Heart left ventricle (tissue), 16 donors: ENCODE measurements at regions not wholly inside any gene's neighbourhood (a gene's known extent, or its start where the extent isn't known, plus 50 kb on each side); places are given as distances from the start of the nearest gene placed in this dataset.

Source experiments
- ATAC-seq, 4 donors: fragments of 200-7000 bp; cut with Tn5 transposase; one replicate each; pipeline ENCODE4 v1.9.1; 2020 to 2022; ENCODE audit warnings: moderate library complexity in 4 of 4, mild to moderate bottlenecking in 3 of 4, moderate number of reproducible peaks in 1 of 4
- DNase-seq, 5 donors: peaks; one replicate each; pipeline ENCODE4 v3.0.0-alpha.2; 2020
- H3K27ac ChIP-seq, 12 donors: fragments of 200-600 bp; sonication (generic) in 4 of 12; one replicate each; pipeline versions ENCODE4 v1.5.0 to v1.8.0; 2016 to 2022; ENCODE audit warnings: mild to moderate bottlenecking in 2 of 12
- H3K27me3 ChIP-seq, 9 donors: fragments of 200-600 bp; sonication (generic) in 2 of 9; one replicate each; pipeline versions ENCODE4 v1.5.1 to v1.8.0; 2016 to 2022; ENCODE audit warnings: mild to moderate bottlenecking in 3 of 9
- H3K36me3 ChIP-seq, 9 donors: fragments of 200-600 bp; sonication (generic) in 2 of 9; one replicate each; pipeline versions ENCODE4 v1.5.0 to v1.8.0; 2018 to 2022; ENCODE audit warnings: mild to moderate bottlenecking in 2 of 9
- H3K4me1 ChIP-seq, 12 donors: fragments of 200-600 bp; sonication (generic) in 4 of 12; one replicate each; pipeline versions ENCODE4 v1.5.0 to v1.8.0; 2016 to 2022; ENCODE audit warnings: mild to moderate bottlenecking in 3 of 12
- H3K4me3 ChIP-seq, 12 donors: fragments of 200-600 bp; sonication (generic) in 4 of 12; one replicate each; pipeline versions ENCODE4 v1.5.0 to v1.8.0; 2017 to 2022; ENCODE audit warnings: mild to moderate bottlenecking in 9 of 12, moderate library complexity in 4 of 12
- H3K9me3 ChIP-seq, 12 donors: fragments of 200-600 bp; sonication (generic) in 4 of 12; one replicate each; pipeline versions ENCODE4 v1.5.0 to v1.8.0; 2016 to 2022; ENCODE audit warnings: mild to moderate bottlenecking in 1 of 12
- POLR2A ChIP-seq, 2 donors: fragments of 450-650 bp; IDR thresholded peaks; one replicate each; pipeline ENCODE4 v1.6.1; 2017; ENCODE audit warnings: antibody characterized with exemption in 2 of 2, mild to moderate bottlenecking in 2 of 2, moderate library complexity in 2 of 2
- WGBS, 4 donors: extraction: QIAGEN DNeasy Blood & Tissue Kit in 2 of 4; methylation state at CpG; one replicate each; pipeline versions ENCODE4 v1.1.5 to v1.1.7; 2013 to 2018; 5-methylcytosine and 5-hydroxymethylcytosine counted together
- intact Hi-C, 10 donors: fragments of 100-400 bp; cut with DNase I; formaldehyde crosslinking; loops; one replicate each; pipeline versions ENCODE4 v1.11.1 to v1.14.2; 2022
- TF ChIP-seq, protein P1 (sequence below), 12 donors: fragments of 200-600 bp; sonication (generic) in 4 of 12; IDR thresholded peaks; one replicate each; pipeline versions ENCODE4 v1.5.0 to v1.8.0; 2018 to 2022; ENCODE audit warnings: antibody characterized with exemption in 12 of 12, mild to moderate bottlenecking in 5 of 12
- donor health status: ischemic (EF 13 %, LVEDD 7.1; RV severe dilation, severe dysfunction).
- donor health status: healthy with polysubstance abuse.
- donor health status: DM: no; HTN: yes; CAD: no.
- donor health status: DM: no; HTN: no; CAD: no.
- donor health status: ischemic (EF 25% LVEDD 6.9; RV normal size, moderate dysfunction).
- donor health status: ischemic (EF 25% LVEDD 5.7; RV mildly dilated, moderate dysfunction).
- donor health status: healthy.
- donor health status: DM: yes; HTN: yes; CAD: no.
- donor health status: ischemic (EF 35%, LVEDD 5.7; RV mildly dilated, moderate dysfunction).
- donor health status: nonischemic (EF 11% LVEDD 7.7; RV severe dilation, severe dysfunction).
- donor health status: DM: yes; HTN: yes; CAD: no.
- donor health status: PGD.
- donor health status: ischemic (EF 29% LVEDD 5.4; RV normal size, mild dysfunction).
- donor health status: nonischemic (EF 23%, LVEDD 6.1; RV moderate dilation, normal function).

DNA sequence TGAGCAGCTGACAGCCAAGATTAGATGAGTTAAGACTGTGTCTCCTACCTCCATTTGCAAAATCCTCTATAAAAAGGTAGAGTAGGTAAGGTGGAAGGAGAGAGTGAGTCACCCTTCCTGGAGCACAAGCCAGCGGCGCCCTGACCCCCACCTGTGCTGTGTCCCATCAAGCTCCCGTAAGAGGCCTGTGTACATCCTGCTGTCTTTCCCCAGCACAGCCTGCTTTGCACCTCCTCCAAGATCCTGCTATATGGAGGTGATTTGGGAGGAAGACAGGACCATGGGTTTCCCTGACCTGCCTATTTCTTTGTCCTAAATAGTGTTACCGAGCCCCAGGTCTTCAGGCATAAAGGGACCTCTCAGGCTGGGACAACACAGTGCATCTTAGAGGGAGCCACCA lies 62.3 kb upstream of the UQCRFS1 start:
- Histone ChIP-seq H3K27me3 (peaks cover 0 to 24% (median 5%) of the 10 kb centered on the region in 9 donors), H3K36me3 (no peaks in the 10 kb centered on the region), H3K4me1 (no peaks in the 10 kb centered on the region), H3K27ac (no peak overlapping the region), H3K4me3 (no peak overlapping the region), H3K9me3 (peaks cover 0 to 4% (median 0%) of the 10 kb centered on the region in 12 donors)
- TF ChIP-seq POLR2A (IDR thresholded peaks at IDR 0.05), result no peak
- TF ChIP-seq, protein P1, sequence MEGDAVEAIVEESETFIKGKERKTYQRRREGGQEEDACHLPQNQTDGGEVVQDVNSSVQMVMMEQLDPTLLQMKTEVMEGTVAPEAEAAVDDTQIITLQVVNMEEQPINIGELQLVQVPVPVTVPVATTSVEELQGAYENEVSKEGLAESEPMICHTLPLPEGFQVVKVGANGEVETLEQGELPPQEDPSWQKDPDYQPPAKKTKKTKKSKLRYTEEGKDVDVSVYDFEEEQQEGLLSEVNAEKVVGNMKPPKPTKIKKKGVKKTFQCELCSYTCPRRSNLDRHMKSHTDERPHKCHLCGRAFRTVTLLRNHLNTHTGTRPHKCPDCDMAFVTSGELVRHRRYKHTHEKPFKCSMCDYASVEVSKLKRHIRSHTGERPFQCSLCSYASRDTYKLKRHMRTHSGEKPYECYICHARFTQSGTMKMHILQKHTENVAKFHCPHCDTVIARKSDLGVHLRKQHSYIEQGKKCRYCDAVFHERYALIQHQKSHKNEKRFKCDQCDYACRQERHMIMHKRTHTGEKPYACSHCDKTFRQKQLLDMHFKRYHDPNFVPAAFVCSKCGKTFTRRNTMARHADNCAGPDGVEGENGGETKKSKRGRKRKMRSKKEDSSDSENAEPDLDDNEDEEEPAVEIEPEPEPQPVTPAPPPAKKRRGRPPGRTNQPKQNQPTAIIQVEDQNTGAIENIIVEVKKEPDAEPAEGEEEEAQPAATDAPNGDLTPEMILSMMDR (IDR thresholded peaks at IDR 0.05), result no peak
- WGBS, 4 donors, result 74 to 84% (median 80%) methylated on average over 4 of the region's 4 CpGs
- no peak for ATAC-seq
- DNase-seq, result no peak
- intact Hi-C loops, result no loop called here

DNA sequence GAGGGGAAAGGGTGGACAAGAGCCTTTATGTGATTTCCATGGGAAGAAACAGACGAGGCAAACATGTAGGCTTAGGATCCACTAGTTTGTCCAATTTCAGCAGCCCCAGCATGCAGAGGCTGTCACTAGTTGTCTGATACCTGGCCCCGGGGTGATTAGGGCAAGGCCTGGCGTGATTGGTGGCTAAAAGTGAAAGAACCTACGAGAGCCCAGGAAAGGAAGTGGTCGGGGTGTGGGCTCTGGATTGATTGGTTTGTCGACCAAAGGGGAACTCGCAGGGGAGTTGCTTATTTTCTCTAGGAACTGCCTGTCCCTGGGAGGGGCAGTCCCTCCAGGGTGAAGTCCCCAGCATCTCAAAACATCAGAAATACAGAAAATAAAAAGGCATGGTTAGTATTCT lies 64.2 kb upstream of the UQCRFS1 start:
- Histone ChIP-seq H3K9me3 (no peaks in the 10 kb centered on the region), H3K4me1 (no peaks in the 10 kb centered on the region), H3K4me3 (no peak overlapping the region), H3K27ac (no peak overlapping the region), H3K36me3 (no peaks in the 10 kb centered on the region), H3K27me3 (peaks cover 0 to 26% (median 3%) of the 10 kb centered on the region in 9 donors)
- ATAC-seq (peak in 2 of 4 donors; percentile 27 to 42), DNase-seq (no peak)
- intact Hi-C loops, result no loop called here
- WGBS, 4 donors, result 16 to 32% (median 29%) methylated on average over 7 of the region's 7 CpGs
- TF ChIP-seq, protein P1 (IDR thresholded peaks at IDR 0.05), result no peak
- TF ChIP-seq POLR2A (IDR thresholded peaks at IDR 0.05), result no peak

DNA sequence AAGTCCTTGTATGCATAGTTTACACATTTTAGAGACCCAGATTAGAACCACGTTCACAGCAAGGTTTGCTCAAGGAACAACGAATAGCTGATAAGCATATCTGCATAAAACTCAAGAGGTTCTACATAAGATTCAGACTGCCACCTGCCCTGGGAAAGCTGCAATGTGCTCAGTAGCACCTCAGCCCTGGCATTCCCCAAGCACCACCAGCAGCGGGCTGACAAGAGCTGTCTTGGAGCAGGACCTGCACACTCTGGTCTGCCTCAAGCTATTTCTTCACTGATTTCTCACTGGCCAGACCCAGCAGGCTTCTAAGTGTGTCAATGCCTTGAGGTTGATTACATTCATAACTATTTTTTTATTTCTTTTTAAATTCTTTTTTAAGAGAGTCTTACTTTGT lies 65.8 kb upstream of the UQCRFS1 start:
- no peaks in the 10 kb centered on the region for H3K9me3 ChIP-seq
- intact Hi-C loops, result no loop called here

DNA sequence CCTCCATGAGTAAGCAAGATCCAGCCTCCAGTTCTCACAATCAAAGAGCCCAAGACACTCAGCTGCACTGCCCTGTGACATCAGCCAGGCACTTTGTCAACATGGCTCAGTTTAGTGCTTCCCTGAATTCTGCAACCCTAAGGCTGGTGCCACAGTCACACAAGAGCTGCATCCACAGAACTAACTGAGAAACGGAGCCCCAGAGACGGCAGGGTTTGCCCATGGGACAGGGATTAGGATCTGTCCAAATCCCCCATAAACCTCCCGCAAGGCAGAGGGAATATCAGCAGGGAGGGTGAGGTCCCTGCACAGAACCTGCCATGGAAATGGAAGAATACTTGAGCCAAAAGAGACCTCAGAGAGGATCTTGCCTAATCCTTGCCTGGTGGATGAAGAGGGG lies 70.4 kb upstream of the UQCRFS1 start:
- WGBS, 4 donors, result 44 to 60% (median 57%) methylated on average over 3 of the region's 3 CpGs
- H3K27me3 ChIP-seq, result peaks cover 0 to 57% (median 4%) of the 10 kb centered on the region in 9 donors
- no peak for DNase-seq
- no peak overlapping the region for H3K27ac ChIP-seq
- H3K36me3 ChIP-seq, result no peaks in the 10 kb centered on the region
- peaks cover 0 to 5% (median 0%) of the 10 kb centered on the region in 12 donors for H3K9me3 ChIP-seq
- TF ChIP-seq POLR2A (IDR thresholded peaks at IDR 0.05), result no peak
- TF ChIP-seq, protein P1 (IDR thresholded peaks at IDR 0.05), result no peak
- no peak for ATAC-seq
- no peak overlapping the region for H3K4me3 ChIP-seq
- no peaks in the 10 kb centered on the region for H3K4me1 ChIP-seq
- intact Hi-C loops, result no loop called here

More for the DNA sequence above, 65.8 kb upstream of the UQCRFS1 start:
- Histone ChIP-seq H3K27me3 (peaks cover 0 to 39% (median 6%) of the 10 kb centered on the region in 9 donors), H3K36me3 (no peaks in the 10 kb centered on the region), H3K27ac (no peak overlapping the region), H3K4me3 (no peak overlapping the region), H3K4me1 (no peaks in the 10 kb centered on the region)
- no peak for TF ChIP-seq POLR2A (IDR thresholded peaks at IDR 0.05)
- TF ChIP-seq, protein P1 (IDR thresholded peaks at IDR 0.05), result no peak
- no peak for DNase-seq
- 18 to 28% (median 24%) methylated on average over 3 of the region's 3 CpGs for WGBS, 4 donors
- ATAC-seq, result no peak
